ENCODE measurements at regions not wholly inside any gene's neighbourhood (a gene's known extent, or its start where the extent isn't known, plus 50 kb on each side); places are given as distances from the start of the nearest gene placed in this dataset.

DNA sequence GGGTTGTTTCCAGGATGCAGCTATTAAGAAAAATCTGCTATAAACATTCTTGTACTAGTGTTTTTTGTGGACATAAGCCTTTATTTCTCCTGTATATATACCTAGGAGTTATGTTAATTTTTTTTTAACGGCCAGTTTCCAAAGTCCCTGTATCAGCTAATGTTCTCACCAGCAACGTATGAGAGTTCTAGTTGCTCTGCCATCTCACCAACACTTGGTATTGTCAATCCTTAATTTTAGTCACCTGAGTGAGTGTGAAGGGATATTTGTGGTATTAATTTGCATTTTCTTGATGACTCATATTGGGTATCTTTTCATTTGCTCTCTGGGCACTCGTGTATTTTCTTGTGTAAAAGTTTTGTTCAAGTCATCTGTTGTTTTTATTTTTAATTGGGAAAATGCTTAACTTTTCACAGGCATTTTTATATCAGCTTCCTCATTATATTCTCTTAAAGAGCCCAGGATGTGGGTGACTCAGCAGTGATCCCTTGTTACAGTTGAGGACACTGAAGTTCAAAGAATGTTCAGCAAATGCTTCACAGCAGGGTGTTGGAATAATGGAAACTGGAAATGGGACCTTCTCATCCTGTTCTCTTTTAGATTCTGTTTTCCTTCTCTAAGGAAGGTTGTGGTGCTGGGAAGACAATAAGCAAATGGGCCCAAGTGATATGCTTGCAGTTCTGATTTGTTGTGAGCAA, 176.3 kb upstream of the PRNP start:
- no peak for DNase-seq

- DNase-seq, result no peak
These were observed 177.5 kb upstream of the PRNP start for GRCh38 chr20:4508773-4509172.

DNA sequence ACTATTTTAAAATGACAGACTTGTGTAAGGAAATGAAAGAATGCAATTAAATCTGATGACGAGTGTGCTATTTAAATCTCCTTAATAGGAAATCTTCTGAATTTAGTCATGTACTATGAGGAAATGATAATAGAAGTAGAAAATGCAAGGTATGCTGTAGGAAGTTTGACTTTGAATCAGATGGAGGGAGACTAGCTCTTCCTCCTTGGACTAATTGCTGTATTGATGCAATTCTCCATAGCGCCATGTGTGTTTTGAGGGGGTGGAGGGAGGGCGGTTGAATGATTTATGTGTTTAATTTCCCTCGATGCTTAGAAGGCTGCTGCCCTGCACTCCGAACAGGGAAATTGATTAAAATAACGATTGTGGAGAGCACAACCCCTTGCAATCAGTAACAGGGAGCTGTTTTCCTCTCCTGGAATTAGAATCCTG, 179.0 kb upstream of the PRNP start:
- no peak for DNase-seq

DNA sequence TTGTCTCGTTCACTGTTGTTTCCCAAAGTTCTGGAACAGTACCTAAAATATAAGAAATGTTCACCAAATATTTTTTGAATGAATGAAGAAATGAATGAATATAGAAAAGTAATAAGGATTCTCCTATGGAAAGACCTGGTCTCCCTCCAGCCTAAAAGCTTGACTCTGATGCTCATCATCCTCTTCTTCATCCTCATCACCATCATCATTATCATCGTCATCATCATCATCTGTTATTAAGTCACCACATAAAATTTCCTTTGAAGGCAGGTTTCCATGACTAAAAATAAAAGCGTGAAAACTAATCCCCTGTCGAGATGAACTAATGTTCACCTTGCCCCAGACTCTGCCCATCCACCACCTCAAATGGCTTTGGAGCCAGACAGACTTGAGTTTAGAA, 181.4 kb upstream of the PRNP start:
- no peak for DNase-seq

GRCh38 chr20:4502756-4503155, 183.5 kb upstream of the PRNP start:
- no peak for DNase-seq

GRCh38 chr20:4493386-4493785, 192.9 kb upstream of the PRNP start:
- no peak for DNase-seq

DNA sequence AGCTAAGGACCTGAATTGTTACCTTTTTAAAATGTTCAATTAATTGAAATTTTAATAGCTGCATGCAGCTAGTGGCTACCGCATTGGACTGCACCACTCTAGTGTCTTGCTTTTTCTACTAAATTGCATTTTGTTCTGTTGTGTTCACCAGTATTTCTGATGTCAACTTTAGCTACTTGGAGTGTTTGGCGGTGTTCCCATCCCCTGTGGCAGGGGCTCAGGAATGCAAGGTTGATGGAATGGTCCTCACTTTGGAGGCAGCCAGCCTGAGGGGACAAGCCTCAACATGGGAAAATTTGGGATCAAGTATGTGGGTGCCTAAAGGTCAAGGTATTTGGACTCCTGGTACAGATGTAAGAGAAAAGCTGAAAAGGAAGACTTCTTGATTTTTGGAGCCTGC, 194.6 kb upstream of the PRNP start:
- DNase-seq, result no peak

DNA sequence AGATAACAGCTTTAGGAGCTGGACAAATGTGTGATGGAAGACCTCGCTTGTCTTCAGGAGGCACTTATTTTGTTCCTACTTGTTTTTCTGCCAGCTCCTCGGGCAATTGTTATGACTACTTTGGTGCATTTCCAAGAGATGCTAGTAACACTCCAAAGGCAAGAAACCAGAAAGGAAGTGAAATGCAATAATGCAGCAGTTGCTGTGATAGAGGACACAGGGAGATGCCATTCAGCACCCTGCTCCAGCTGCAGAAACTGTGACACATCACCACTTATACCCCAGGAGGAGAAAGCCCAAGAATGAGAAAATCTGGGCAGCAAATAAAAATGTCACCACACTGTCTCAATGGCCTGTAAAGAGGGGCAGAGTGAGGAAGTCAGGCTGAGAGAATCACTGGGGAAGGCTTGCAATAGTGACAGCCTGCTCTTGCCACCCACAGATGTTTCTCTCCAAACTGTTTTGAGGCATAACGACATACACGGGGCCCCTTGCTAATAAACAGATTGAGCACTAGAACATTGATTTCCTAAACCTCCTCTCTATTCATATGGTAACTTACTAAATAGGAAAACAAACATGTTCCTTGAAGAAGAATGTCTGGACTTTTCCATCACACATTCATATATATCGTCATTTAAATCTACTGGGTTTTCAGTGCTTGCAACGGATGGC, 195.5 kb upstream of the PRNP start:
- DNase-seq, result no peak

DNA sequence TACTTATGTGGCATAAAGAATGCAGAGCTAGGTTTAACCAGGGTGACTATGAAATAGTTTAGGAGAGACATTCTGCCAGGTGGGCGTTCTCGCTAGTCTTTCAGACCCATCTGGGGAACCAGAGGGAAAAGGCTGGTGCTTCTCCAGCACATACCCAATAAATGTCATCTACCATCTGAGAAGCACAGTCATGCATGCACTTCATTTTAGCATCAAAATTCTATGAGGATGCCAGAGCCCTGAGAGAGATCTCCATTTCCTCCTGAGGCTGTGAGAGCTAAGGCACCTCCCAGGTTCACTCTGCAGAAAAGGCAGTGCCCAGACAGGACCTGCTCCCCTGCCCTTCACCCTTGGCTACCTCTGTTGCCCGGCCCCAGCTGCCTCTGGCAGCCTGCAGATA, 196.2 kb upstream of the PRNP start:
- DNase-seq, result no peak

DNA sequence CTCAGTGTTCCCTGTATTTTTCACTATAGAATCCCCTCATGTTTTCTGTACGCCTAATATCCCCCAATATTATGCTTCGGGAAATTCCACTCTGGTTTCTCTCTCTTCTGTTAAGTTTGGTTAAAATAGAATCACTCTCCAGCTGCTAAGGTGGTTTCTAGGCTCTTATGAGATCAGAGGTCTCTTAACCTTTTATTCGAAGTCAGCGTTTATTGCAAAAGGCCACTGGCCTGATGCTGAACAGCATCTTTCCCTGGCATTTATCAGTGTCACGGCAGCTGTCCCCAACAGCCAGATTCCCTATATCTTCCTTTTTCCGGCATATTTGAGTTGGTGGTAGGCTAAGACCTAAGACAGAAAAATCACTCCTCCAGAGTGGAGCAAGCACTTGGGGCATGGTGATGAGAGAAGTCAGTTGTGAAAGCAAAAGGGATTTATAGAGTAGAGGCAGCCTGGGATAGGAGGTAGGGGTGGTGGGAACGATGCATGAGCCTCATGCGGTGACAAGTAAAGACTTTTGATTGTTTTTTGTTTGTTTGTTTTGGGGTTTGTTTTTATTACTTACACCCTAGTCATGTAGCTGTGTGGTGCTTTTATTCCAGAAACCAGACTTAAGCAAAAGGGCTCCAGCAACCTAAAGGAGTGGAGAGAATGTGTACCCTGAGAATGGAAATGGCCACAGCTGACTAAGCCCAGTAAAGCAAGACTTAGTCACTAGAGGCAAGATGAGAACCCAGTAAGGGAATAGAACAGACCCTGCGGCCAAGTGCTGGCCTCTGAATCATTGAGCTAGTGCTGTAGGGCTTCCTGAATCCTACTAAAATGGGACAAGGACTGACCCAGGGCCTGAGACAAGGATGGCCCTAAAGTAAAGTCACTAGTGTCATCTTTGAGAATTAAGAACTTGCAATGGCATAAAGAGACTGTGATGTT, 197.6 kb upstream of the PRNP start:
- no peak for DNase-seq

DNA sequence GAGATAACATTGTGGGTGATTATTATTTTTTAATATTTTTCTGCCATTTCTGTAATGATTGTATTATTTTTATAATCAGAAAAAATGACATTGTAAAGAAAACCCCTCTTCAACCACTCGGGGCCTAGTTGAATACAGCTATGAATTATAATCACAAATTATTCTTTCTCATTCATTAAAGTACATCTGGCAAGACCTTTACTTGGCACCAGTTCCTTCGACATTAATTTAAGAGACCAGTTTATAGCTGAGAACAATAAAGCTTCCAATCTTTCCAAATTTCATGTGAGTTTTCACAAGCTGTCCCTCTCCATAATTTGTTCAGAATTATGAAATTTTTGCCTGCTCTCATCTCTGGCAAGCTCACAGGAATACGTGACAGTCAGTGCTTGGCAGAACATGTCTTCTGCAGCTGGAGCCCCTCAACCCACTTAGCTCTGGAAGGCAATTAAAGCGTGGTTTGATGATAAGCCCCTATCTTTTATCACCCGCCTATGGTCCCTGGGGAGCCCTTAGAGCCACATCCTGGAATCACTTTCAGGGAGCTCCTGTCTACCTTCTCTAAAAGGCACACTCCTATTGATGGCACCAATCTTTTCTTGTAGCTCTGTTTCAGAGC, 201.8 kb upstream of the PRNP start:
- DNase-seq, result no peak

- DNase-seq, result no peak
These were observed 202.3 kb upstream of the PRNP start for GRCh38 chr20:4483961-4484360.

DNA sequence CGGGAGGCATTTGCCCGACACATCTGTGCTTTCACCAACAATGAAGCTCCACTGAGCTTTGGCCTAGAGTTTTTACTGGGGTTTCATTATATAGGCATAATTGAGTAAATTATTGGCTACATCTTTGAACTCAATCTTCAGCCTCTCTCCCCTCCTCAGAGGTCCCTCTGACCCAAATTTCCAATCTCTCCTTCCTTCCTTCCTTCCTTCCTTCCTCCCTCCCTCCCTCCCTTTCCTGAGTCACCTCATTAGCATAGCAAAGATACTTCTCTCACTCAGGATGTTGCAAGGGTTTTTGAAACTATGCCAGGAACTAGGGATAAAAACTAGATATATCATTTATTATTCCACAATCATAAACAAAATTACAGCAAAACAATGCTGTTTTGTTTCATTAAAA, 202.8 kb upstream of the PRNP start:
- DNase-seq, result no peak

DNA sequence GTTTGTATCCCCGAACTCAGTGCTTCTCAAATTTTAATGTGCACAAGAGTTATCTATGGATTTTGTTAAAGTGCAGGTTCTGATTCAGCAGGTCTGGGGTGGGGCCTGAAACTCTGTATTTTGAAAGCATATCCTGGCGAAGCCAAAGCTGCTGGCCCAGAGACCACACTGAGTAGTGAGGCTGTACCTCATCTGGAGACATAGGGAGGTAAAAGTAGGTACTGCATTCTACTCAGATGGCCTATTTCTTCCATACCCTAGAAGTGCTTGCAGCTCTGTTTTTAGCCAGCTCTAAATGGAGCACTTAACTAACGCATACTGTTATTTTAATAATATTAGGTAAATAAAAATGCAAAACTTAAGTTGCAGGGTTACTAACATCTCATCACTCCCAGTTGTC, 206.2 kb upstream of the PRNP start:
- DNase-seq, result no peak

DNA sequence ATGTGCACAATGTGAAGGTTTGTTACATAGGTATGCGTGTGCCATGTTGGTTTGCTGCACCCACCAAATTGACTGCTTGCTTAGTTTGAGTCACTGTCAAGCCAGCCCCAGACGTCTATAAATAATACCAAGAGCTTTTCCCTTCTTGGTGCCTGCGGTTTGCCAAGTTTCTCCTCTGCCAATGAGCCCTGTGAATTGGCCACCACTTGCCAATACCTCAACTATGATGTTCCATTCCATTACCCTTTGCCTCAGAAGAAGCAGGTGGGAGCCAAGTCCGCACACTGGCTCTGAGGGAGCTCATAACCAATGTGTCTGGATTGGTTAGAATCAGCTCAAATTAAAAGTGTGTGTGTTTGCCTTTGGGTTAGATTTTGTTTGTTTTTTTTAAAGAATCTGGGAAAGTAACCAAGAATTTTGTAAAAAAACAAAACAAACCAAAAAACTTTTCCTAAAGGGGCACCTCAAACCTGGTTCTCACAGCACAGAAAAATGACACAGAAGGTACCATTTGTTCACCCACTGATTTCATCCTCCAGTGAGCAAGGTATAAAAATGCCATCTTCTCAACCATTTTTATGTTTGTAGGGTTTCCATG, 209.3 kb upstream of the PRNP start:
- DNase-seq, result no peak

DNA sequence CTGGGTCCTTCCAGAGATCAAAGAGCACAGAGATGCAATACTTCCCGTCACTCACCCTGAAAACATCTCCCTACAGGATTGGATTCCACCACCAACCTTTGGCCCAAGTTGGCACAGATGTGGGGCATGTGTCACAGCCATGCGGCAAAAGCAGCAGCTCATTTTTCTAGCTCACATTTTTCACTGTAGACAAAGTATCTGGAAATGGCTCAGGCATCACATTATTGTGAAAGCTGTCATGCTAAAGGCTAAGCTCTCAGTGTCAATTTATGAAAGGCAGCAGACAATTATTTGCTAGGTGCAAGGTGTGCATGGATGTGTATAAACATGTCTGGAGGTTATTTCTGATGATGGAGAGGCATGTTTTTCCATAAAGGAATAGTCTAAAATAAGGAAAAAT, 213.3 kb upstream of the PRNP start:
- DNase-seq, result no peak

- no peak for DNase-seq
These were observed 215.0 kb upstream of the PRNP start for GRCh38 chr20:4471221-4471620.

GRCh38 chr20:4470375-4470774, 215.9 kb upstream of the PRNP start:
- no peak for DNase-seq

DNA sequence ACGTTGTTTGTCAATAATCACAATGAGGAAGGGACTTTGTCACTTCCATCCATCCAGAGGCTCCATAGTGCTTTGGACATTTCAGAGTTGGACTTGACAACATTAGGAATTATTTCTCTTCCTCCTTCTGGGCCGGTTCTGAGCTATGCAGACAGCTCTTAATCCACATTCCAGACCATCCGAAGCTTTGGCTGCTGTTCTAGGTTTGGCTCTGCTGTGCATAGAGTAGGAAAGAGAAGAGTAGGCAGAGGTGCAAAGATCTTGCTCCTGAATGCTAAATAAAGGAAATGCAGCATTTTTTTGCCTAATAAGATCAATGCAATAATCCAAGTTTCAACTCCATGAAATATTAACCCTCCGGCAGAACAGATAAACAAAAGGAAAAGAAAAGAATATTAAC, 216.3 kb upstream of the PRNP start:
- DNase-seq, result no peak

DNA sequence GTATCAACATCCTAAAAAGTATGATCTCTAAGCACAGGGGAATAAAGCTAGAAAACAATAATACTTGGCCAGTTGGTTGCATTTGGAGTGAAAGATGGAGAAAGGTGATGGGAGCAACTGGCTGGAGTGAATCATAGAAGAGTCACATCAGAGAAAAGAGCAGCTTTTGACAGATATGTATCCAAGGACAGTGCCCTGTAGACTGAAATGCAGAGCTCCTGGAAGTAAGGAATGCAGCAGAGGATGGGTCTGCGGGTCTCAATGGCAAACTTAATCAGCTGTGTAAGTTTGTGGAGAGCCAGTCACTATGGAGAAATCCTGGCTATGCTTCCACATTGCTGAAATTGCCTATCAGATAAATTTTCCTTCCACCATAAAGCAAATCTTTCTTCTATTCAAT, 218.1 kb upstream of the PRNP start:
- DNase-seq, result no peak

DNA sequence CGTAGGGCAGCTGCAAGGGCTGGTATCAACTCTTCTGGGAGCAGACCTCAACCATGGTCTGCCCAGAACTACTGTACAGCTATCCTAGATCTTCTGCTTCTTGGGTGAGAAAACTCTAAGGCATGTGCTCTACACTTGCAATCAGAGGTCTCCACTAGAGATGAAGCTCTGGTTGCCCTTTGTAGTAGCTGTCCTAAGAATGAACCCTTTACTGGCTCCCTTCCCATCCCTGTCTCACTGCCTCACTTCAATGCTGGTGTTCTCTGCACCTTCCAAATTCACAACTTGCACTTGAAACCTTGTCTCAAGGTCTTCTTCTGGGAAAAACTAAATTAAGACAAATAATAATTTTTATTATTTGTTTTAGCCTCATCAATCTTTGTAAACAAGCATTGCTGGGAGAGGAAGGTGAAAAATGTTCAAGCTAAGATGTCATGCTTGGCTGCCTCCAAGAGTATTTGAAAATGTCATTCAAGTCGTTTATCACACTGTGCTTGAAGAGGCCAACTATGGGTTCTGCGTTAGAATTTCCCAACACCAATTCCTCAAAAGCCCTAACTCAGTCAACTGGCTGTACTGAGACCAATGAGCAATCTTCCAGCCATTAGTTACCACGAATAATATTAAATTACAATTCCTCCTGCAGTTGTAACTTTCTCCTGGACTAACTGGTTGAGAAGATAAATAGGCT, 216.9 kb upstream of the ADRA1D start:
- DNase-seq, result no peak

DNA sequence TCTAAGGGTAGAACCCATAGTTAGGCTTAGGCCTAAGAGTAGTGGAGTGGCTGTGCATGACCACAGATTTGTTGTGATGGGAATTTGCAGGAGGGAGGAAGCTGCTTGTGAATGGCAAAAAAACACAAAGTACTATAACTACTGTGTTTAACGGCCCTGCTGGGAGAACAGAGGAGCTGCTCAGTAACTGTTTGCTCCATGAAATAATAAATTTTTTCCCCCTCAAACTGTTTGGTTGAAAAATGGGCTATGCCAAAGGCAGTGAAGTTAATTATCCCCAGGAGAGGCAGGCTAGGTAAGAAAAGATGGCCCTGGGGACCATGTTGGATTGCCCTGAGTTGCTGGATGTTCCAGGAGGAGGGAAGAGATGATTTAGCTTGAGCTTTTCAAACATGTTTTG, 216.1 kb upstream of the ADRA1D start:
- DNase-seq, result no peak
